Pancreas (tissue), 10 donors: ENCODE measurements at regions not wholly inside any gene's neighbourhood (a gene's known extent, or its start where the extent isn't known, plus 50 kb on each side); places are given as distances from the start of the nearest gene placed in this dataset.

ENCODE experiments used
- ATAC-seq, 4 donors: fragments of 200-7000 bp; cut with Tn5 transposase; one replicate each; pipeline versions ENCODE4 v1.8.0 to v1.9.1; 2020; ENCODE audit warnings: mild to moderate bottlenecking in 4 of 4, moderate library complexity in 4 of 4
- DNase-seq, 6 donors: peaks; one replicate each; pipeline ENCODE4 v3.0.0-alpha.2; 2020
- FAIRE-seq: peaks from 2 replicates; lab custom pipeline; 2012; peaks lifted over from hg19 to GRCh38; lab: Jason Lieb, UNC
- H3K27ac ChIP-seq, 4 donors: fragments of 200-600 bp; sonication (generic); 1 replicate in 3 of 4; 2 replicates in 1 of 4; pipeline versions ENCODE4 v1.5.0 to v1.8.0; 2020
- H3K27me3 ChIP-seq, 4 donors: fragments of 200-600 bp; one replicate each; pipeline ENCODE4 v1.8.0; 2021
- H3K36me3 ChIP-seq, 3 donors: fragments of 200-600 bp; sonication (generic) in 1 of 3; one replicate each; pipeline versions ENCODE4 v1.5.0 to v1.8.0; 2020 to 2021
- H3K4me1 ChIP-seq, 3 donors: fragments of 200-600 bp; one replicate each; pipeline ENCODE4 v1.8.0; 2021
- H3K4me3 ChIP-seq, 4 donors: fragments of 200-600 bp; sonication (generic) in 2 of 4; one replicate each; pipeline versions ENCODE4 v1.5.0 to v1.8.0; 2020 to 2021
- H3K9me3 ChIP-seq, 4 donors: fragments of 200-600 bp; one replicate each; pipeline ENCODE4 v1.8.0; 2021
- CTCF ChIP-seq, 4 donors: fragments of 200-600 bp; sonication (generic) in 3 of 4; IDR thresholded peaks; one replicate each; pipeline versions ENCODE4 v1.5.0 to v1.8.0; 2021; ENCODE audit warnings: antibody characterized with exemption in 4 of 4
- WGBS, 2 donors: extraction: QIAGEN DNeasy Blood & Tissue Kit; methylation state at CpG; one replicate each; pipeline ENCODE4 v1.1.7; 2013; 5-methylcytosine and 5-hydroxymethylcytosine counted together
- intact Hi-C, 3 donors: fragments of 100-400 bp; cut with DNase I; formaldehyde crosslinking; loops; one replicate each; pipeline versions ENCODE4 v1.11.1 to v1.14.2; 2022
- donor health status: healthy with polysubstance abuse.
- donor health status: DM: no; HTN: no; CAD: no; lungs with moderate emphysema.
- donor health status: DM: no; HTN: no; CAD: no.
- donor health status: control.
- donor health status: control.
- donor health status: Bipolar disorder and iron deficiency.
- donor health status: DM: yes; HTN: yes; CAD: no.
- donor health status: DM: no; HTN: no; CAD: no.
- donor health status: DM: no; HTN: no; CAD: no.
- donor health status: DM: yes; HTN: yes; CAD: no.

GRCh38 chr5:57960569-57960968 lies 478.0 kb upstream of the ACTBL2 start:
- H3K4me3 ChIP-seq, result no peak overlapping the region
- no peak overlapping the region for H3K27ac ChIP-seq
- H3K4me1 ChIP-seq, result no peaks in the 10 kb centered on the region
- no peak for ATAC-seq
- no peak for FAIRE-seq
- DNase-seq, result no peak
- intact Hi-C loops, result no loop called here
- 96 to 100% methylated on average over 1 of the region's 1 CpG for WGBS, 2 donors
- H3K9me3 ChIP-seq, result no peaks in the 10 kb centered on the region
- no peak for TF ChIP-seq CTCF (IDR thresholded peaks at IDR 0.05)
- H3K36me3 ChIP-seq, result no peaks in the 10 kb centered on the region
- no peaks in the 10 kb centered on the region for H3K27me3 ChIP-seq

- intact Hi-C loops, result no loop called here
- Histone ChIP-seq H3K27ac (no peak overlapping the region), H3K36me3 (no peaks in the 10 kb centered on the region), H3K4me1 (no peaks in the 10 kb centered on the region), H3K9me3 (no peaks in the 10 kb centered on the region), H3K27me3 (no peaks in the 10 kb centered on the region), H3K4me3 (no peak overlapping the region)
- ATAC-seq, result no peak
- no peak for FAIRE-seq
- 69 to 74% methylated on average over 3 of the region's 3 CpGs for WGBS, 2 donors
- no peak for DNase-seq
- TF ChIP-seq CTCF (IDR thresholded peaks at IDR 0.05), result no peak
Observed at GRCh38 chr5:57956636-57957035, 474.0 kb upstream of the ACTBL2 start.

- no peak for ATAC-seq
- intact Hi-C loops, result no loop called here
- FAIRE-seq, result no peak
Observed at GRCh38 chr5:57955511-57955910, 472.9 kb upstream of the ACTBL2 start.

GRCh38 chr5:57953792-57954191 lies 471.2 kb upstream of the ACTBL2 start:
- WGBS, 2 donors, result 56 to 60% methylated on average over 2 of the region's 2 CpGs

More at GRCh38 chr5:57955511-57955910, 472.9 kb upstream of the ACTBL2 start:
- DNase-seq, result no peak
- Histone ChIP-seq H3K36me3 (no peaks in the 10 kb centered on the region), H3K27me3 (no peaks in the 10 kb centered on the region), H3K4me3 (no peak overlapping the region), H3K27ac (no peak overlapping the region), H3K4me1 (no peaks in the 10 kb centered on the region), H3K9me3 (no peaks in the 10 kb centered on the region)
- 1 to 55% methylated on average over 1 of the region's 1 CpG for WGBS, 2 donors
- no peak for TF ChIP-seq CTCF (IDR thresholded peaks at IDR 0.05)

More at GRCh38 chr5:57953792-57954191, 471.2 kb upstream of the ACTBL2 start:
- no peak for ATAC-seq
- no peak for FAIRE-seq
- H3K4me3 ChIP-seq, result no peak overlapping the region
- intact Hi-C loops, result no loop called here
- H3K27me3 ChIP-seq, result no peaks in the 10 kb centered on the region
- H3K27ac ChIP-seq, result no peak overlapping the region
- no peaks in the 10 kb centered on the region for H3K9me3 ChIP-seq
- no peak for TF ChIP-seq CTCF (IDR thresholded peaks at IDR 0.05)
- no peaks in the 10 kb centered on the region for H3K4me1 ChIP-seq
- no peaks in the 10 kb centered on the region for H3K36me3 ChIP-seq
- no peak for DNase-seq
